ENCODE measurements at regions not wholly inside any gene's neighbourhood (a gene's known extent, or its start where the extent isn't known, plus 50 kb on each side); places are given as distances from the start of the nearest gene placed in this dataset.

DNA sequence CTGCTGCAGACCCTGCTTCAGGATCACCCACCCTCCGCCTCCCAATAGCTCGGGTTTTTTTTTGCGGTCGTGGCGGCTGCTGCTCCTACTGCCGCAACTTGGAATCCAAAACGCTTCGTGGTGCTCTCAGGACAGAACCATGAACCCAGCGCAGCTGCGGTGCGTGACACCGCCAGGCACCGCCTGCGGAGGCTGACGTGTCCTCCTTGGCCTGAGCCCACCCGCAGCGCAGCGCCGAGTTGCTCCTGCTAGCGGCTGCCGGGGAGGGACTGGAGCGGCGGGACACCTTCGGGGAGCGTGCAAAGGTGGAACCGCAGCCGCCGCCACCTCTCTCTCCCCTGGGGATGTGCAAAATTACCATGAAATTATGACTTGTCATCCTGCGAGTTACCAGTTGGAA lies 1893.0 kb downstream of the TP53TG3F start:
- no peak for TF ChIP-seq POLR2A (IDR thresholded peaks at IDR 0.05)
- TF ChIP-seq, protein P1, sequence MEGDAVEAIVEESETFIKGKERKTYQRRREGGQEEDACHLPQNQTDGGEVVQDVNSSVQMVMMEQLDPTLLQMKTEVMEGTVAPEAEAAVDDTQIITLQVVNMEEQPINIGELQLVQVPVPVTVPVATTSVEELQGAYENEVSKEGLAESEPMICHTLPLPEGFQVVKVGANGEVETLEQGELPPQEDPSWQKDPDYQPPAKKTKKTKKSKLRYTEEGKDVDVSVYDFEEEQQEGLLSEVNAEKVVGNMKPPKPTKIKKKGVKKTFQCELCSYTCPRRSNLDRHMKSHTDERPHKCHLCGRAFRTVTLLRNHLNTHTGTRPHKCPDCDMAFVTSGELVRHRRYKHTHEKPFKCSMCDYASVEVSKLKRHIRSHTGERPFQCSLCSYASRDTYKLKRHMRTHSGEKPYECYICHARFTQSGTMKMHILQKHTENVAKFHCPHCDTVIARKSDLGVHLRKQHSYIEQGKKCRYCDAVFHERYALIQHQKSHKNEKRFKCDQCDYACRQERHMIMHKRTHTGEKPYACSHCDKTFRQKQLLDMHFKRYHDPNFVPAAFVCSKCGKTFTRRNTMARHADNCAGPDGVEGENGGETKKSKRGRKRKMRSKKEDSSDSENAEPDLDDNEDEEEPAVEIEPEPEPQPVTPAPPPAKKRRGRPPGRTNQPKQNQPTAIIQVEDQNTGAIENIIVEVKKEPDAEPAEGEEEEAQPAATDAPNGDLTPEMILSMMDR (IDR thresholded peaks at IDR 0.05 in 4 of 5, conservative IDR thresholded peaks at IDR 0.05 in 1 of 5) = no peak

Data from gastrocnemius medialis (tissue), 4 donors.